Cardiac fibroblast (primary cell): ENCODE measurements at regions not wholly inside any gene's neighbourhood (a gene's known extent, or its start where the extent isn't known, plus 50 kb on each side); places are given as distances from the start of the nearest gene placed in this dataset.

ENCODE experiments used
- DNase-seq, 2 donors: peaks; one replicate each; pipeline versions ENCODE4 v3.0.0 to v3.0.0-alpha.2; 2010; ENCODE audit warnings: low read depth in 2 of 2
- H3K4me3 ChIP-seq, 2 donors: replicated peaks in 1 of 2; 1 replicate in 1 of 2; 2 replicates in 1 of 2; pipeline ENCODE4 v1.5.1; 2011; ENCODE audit warnings: low read depth in 2 of 2, low read length in 2 of 2, mild to moderate bottlenecking in 2 of 2, moderate library complexity in 1 of 2
- CTCF ChIP-seq: IDR thresholded peaks from one replicate; pipeline ENCODE4 v1.5.1; 2011; ENCODE audit warnings: low read depth, mild to moderate bottlenecking, low read length, inconsistent platforms

DNA sequence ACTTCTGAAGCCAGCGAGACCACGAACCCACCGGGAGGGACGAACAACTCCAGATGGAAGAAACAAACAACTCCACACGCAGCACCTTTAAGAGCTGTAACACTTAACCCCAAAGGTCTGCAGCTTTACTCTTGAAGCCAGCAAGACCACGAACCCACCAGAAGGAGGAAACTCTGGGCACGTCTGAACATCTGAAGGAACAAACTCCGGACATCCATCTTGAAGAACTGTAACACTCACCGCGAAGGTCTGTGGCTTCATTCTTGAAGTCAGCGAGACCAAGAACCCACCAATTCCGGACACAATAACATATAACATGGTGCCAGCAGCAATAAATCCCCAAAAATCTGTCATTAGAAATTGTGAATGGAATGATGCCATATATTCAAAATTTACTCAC, 180.9 kb downstream of the TLE1 start:
- DNase-seq, result no peak
- TF ChIP-seq CTCF, result no peak
- H3K4me3 ChIP-seq, result no peak overlapping the region

DNA sequence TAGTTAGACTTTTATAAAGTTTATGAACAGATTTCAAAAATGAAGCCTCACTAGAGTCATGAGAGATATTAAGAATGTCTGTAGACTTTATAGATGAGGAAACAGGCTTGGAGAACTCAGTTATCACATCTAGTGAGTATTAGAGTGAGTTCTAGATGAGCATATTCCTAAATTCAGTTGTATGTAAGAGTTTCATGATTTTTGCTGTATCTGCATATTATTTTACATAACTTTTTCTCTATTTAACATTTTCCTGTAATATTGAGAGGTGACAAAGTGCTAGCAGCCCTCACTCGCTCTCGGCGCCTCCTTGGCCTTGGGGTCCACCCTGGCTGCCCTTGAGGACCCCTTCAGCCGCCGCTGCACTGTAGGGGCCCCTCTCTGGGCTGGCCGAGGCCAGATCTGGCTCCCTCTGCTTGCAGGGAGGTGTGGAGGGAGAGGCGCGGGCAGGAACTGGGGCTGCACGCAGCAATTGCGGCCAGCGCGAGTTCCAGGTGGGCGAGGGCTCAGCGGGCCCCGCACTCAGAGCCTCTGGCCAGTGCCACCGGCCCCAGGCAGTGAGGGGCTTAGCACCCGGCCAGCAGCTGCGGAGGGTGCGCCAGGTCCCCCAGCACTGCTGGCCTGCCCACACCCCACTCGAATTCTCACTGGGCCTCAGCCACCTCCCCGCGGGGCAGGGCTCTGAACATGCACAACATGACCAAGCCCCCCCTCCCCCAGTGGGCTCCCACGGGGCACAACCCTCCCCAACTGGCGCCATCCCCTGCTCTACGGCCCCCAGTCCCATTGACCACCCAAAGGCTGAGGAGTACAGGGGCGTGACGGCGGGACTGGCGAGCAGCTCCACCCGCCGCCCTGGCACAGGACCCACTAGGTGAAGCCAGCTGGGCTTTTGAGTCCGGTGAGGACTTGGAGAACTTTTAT, 182.1 kb downstream of the TLE1 start:
- DNase-seq, result no peak
- H3K4me3 ChIP-seq, result no peak overlapping the region
- no peak for TF ChIP-seq CTCF

- H3K4me3 ChIP-seq, result no peak overlapping the region
- DNase-seq, result no peak
- no peak for TF ChIP-seq CTCF
Observed at GRCh38 chr9:81499594-81499993, 189.8 kb downstream of the TLE1 start.

DNA sequence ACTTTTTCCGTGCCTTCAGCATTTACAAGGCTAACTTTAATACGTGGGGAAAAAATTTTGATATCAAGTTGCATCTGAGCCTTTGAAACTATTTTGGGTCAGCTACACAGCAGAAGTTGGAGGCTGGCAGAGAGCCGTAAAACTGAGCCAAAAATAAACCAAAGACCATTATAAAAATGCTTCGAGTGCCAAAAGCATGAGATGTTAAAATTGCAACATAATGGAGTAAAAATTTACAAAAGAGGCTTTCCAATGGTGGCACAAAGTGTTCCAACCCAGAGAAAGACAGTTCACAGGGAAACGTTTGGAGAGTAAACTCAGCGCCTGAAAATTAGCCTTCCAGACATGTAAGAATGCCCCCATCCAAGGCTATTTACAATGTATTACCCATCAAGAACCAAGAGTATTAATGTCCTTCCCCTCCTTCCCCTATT, 190.3 kb downstream of the TLE1 start:
- no peak overlapping the region for H3K4me3 ChIP-seq
- DNase-seq, result peak; percentile 78
- TF ChIP-seq CTCF, result no peak

GRCh38 chr9:81498576-81498975, 190.8 kb downstream of the TLE1 start:
- no peak for DNase-seq
- no peak for TF ChIP-seq CTCF
- H3K4me3 ChIP-seq, result no peak overlapping the region

DNA sequence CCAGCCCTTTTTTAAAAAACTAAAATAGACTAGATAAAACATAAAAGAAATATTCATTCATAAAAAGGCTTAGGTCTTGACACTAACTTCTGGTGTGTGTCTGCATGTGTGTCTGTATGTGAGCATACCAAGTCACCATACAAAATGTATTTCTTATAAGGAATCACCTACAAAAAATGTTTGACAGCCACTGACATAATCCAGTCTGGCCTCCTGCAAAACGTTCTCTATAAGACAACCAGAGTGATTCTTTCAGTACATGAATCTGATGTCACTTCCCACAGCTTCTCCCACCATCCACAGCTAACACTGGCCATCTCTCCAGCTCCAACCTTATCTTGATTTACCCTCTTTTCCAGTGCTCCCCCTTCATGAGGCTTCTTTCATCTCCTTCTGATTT, 192.3 kb downstream of the TLE1 start:
- no peak overlapping the region for H3K4me3 ChIP-seq
- peak in 1 of 2 donors; percentile 42 for DNase-seq
- TF ChIP-seq CTCF, result no peak
